ENCODE measurements at regions not wholly inside any gene's neighbourhood (a gene's known extent, or its start where the extent isn't known, plus 50 kb on each side); places are given as distances from the start of the nearest gene placed in this dataset.

DNA sequence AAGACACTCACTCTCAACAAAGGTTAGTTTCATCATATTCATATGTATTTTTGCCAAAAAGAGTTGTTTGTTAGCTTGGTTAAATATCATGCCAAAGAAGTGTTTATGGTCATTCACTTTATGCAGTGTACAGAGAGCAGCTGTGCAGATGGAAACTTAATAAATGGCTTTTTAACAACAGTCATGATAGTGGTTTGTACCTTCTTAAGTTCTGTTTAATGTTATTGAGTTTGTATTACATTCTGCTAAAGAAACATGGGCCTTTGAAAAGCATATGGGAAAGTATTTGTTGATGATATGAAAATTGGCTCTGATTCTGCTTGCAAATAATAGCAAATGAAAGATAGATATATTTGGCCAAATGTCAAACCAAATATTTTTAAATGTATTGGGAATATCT, 607.3 kb downstream of the NCAM2 start:
- DNase-seq (ENCODE audit: low read depth), result no peak

DNA sequence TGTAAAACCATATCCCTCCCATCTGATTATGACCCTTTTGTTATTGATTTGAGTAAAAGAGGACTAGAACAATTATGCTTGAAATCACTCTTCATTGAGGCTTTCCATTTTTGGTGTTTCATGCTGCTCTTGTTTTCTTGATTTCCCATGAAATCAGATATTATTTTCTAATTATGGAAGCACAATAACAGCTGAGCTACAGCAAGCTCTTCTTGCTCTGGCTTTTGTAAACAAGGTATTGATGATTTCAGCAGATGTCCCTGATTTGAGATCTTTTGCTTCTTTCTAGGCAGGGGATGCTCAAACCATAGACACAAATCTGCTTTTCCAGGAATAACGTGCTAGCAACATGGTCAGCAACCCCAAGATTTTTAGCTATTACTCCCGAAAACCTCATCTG, 607.8 kb downstream of the NCAM2 start:
- DNase-seq (ENCODE audit: low read depth), result no peak

DNA sequence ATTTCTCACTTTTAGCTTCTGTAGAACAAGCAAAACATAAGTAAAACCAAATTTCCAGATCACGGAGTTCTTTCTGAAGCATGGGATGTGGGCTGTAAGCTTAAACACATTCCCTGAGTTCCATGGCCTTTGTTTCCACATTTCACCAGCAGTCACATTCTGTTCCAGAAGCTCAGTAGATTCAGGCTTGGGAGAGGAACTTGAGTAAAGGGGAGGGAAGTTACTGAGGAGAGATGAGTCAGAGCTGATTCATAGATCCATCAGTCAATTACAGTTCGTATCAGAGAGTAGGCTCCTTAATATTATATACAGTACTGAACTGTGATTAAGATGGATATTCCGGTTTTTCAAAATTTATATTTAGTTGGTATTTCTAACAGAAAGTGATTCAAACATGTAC, 614.3 kb downstream of the NCAM2 start:
- peak; percentile 52 for DNase-seq (ENCODE audit: low read depth)

GRCh38 chr21:21614966-21615365, 616.8 kb downstream of the NCAM2 start:
- DNase-seq (ENCODE audit: low read depth), result no peak

- DNase-seq (ENCODE audit: low read depth), result no peak
Measured at GRCh38 chr21:21622460-21623234, 624.4 kb downstream of the NCAM2 start.

DNA sequence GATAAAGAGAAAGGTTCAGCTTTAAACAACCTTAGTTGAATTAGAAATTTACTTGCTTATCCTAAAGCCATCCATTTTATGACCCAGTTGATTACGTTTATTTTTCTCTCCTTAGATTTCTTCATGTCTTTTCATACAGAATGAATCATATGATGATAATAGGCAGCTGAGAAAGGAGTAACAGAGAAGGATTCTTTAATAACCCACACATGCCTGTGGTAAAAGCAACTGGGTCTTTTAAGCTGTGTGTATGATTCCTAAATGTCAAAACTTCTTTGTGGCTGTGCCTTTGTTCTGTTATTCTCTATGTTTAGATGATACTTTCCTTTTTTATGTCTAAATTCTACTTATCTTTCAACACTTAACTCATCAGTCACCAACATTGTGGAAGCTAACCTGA, 626.5 kb downstream of the NCAM2 start:
- DNase-seq (ENCODE audit: low read depth), result peak; percentile 5

- DNase-seq (ENCODE audit: low read depth), result no peak
Measured at GRCh38 chr21:21631961-21632360, 633.8 kb downstream of the NCAM2 start.

GRCh38 chr21:21632926-21633325, 634.7 kb downstream of the NCAM2 start:
- DNase-seq (ENCODE audit: low read depth), result no peak

DNA sequence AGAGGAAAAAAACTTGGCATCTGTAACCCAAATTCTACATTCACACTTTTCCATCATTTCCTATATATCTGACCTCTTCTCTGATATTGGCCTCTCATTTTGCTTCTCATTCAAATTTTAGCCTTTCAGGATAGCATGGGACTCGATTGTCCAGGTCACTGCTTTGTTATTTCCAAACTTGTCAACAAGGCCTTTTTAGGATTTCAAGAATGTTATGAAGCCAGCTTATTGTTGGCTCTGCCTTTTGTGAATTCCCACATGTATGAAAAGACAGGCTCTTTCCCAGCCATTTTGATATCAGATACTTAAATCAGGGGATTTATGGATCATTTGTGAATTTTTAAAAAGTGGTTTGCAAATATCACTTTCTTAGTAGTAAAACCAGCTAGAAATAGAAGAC, 663.5 kb downstream of the NCAM2 start:
- DNase-seq (ENCODE audit: low read depth), result no peak

- DNase-seq (ENCODE audit: low read depth), result no peak
Measured at GRCh38 chr21:21662776-21663175, 664.6 kb downstream of the NCAM2 start.

GRCh38 chr21:21664871-21665270, 666.7 kb downstream of the NCAM2 start:
- no peak for DNase-seq (ENCODE audit: low read depth)

GRCh38 chr21:21666689-21667088, 668.5 kb downstream of the NCAM2 start:
- no peak for DNase-seq (ENCODE audit: low read depth)

DNA sequence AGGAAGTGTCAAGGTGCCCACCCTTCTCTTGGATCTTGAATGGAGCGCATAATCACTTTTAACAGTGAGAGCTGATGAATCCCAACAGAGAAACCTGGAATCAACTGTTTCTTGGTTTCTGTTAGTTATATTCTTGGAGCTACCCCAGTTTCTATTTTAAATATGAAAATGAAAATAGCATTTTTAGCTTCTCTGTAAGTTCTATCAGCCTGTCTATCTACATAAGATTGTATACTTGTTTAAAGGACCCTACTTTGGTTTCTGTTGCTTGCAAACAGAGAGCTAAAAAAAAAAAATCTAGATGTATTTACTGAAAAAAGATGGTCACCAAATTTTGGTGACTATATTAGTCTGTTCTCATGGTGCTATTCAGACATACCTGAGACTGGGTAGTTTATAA, 670.0 kb downstream of the NCAM2 start:
- DNase-seq (ENCODE audit: low read depth), result no peak

GRCh38 chr21:21673959-21674358, 675.8 kb downstream of the NCAM2 start:
- no peak for DNase-seq (ENCODE audit: low read depth)

GRCh38 chr21:21675601-21676000, 677.4 kb downstream of the NCAM2 start:
- DNase-seq (ENCODE audit: low read depth), result no peak

- no peak for DNase-seq (ENCODE audit: low read depth)
Measured at GRCh38 chr21:21682172-21682571, 684.0 kb downstream of the NCAM2 start.

DNA sequence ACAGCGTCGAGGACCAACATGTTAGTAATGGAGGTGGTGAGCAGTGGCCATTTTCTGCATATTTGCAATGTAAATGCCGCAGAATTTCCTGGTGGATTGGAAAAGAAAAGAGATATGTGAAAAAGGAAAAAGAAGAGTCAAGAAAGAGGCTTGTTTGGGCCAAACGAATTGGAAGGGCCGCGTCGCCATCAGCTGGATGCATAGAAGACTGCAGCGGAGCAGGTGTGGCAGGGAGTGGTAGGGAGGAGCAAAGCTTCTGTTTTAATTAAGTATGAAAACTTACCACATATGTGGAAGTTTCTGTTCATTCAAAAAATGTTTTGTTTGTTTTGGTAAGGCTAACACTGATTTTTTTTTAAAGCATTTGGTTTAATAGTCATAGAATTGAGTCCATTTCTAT, 690.7 kb downstream of the NCAM2 start:
- no peak for DNase-seq (ENCODE audit: low read depth)

DNA sequence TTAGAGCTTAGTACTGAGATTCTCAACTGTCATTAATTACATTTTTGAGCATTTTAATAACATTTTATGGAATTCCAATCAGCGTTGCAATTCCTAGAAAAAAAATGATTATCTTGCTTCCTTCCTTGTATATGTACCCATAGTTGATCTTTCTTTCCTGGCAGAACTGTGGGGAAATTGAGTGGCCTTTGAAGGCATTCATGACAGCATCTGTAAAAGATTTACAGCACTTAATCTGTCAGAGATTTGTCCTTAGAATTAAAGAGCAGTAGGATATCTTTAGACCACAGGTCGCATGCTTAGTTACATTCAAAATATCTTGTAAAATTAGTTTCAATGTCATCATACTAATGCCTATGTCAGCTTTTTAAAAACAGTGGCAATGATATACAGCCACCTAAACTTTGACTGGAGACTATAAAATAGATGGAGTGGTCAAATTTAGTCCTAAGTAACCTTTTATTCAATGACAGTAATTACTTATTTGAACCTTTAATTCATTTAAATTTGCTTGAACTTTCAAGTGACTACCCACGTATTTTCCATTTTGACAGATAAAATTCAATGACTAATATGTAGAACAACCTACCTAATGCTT, 692.0 kb downstream of the NCAM2 start:
- DNase-seq (ENCODE audit: low read depth), result no peak

DNA sequence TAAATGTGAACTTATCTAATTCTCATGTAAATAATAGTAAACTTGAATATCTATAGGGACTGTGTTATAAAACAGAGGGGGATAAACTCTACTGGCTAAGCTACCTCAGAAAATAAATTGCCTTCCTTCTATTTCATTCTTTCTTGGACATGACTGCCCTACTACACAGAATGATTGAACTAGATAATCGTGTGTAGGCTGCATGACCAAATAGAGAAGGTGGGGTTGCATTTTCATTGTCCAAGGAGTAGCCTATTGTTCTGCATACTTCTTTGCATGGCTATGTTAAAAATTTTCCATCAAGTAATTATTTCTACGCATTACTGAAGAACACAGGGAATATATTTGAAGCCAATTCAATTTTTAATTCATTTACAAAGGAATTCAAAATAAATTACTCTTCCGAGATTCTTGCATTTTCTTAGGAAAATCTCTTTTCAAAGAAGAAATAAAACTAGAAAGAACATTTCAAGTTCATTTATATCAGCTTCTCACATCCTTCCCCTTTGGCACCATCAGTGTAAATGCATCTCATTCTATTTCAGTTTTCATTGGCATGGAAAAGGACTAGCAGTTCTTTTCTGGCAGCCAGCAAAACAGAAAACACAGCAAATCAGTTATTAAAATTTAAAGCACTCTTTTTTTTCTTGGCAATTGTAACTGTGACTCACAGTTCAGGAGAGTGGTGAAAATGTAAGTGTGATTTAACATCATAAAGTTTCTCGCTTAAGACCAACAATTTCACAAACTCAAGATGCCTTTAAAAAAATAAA, 714.7 kb downstream of the NCAM2 start:
- peak; percentile 38 for DNase-seq (ENCODE audit: low read depth)

- no peak for DNase-seq (ENCODE audit: low read depth)
Measured at GRCh38 chr21:21713651-21714180, 715.5 kb downstream of the NCAM2 start.

DNA sequence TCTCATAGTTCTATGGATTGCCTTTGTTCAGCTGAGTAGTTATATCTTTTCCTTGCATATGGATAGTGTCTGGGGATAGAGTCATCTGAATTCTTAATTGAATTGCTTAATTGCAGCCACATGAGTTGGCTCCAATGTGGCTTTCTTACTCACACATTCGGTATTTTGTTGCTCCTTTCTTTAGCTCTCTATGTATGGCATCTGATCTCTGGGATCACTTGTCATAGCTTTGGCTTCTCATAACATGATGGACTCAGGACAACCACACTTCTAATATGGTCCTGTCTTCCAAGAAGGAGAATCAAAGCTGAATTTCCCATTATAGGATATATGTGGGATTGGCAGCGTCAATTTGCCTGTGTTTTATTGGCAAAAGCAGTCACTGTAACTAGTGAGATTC, 716.2 kb downstream of the NCAM2 start:
- DNase-seq (ENCODE audit: low read depth), result peak; percentile 65

DNA sequence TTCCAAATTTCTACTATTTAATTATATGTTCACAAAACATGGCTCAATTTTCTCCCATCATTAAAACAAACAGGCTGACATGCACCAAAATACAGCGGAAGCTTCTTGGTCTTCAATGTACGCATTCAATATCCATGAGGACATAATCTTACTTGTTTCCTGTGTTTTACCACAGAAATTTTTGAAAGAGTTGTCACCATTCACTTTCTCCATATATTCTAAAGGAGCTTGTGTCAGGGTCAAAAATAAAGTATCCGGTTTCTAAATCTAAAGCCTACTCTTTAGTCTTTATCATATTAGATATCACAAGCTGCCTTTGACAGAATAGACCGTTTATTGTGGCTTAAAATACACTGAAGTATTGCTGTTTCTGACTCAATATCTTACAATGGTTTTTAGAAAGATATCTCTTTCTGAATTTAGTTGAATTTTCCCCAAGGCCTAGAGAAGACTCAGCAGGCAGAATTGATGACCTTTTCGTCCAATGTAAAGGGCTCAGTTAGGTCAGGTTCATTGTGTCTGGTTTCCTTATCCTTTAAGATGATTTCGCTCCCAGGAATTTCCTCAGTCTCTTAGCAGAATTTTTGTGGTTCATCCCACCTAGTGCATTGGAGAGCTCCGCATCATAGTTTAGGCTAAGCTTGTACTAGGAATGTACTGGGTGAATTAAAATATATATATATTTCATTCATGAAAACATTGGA, 717.2 kb downstream of the NCAM2 start:
- no peak for DNase-seq (ENCODE audit: low read depth)
